ENCODE measurements at regions not wholly inside any gene's neighbourhood (a gene's known extent, or its start where the extent isn't known, plus 50 kb on each side); places are given as distances from the start of the nearest gene placed in this dataset.
A peak's percentile ranks its signal among the peaks of the same experiment; 100 is the strongest.

- TF ChIP-seq, protein P1, sequence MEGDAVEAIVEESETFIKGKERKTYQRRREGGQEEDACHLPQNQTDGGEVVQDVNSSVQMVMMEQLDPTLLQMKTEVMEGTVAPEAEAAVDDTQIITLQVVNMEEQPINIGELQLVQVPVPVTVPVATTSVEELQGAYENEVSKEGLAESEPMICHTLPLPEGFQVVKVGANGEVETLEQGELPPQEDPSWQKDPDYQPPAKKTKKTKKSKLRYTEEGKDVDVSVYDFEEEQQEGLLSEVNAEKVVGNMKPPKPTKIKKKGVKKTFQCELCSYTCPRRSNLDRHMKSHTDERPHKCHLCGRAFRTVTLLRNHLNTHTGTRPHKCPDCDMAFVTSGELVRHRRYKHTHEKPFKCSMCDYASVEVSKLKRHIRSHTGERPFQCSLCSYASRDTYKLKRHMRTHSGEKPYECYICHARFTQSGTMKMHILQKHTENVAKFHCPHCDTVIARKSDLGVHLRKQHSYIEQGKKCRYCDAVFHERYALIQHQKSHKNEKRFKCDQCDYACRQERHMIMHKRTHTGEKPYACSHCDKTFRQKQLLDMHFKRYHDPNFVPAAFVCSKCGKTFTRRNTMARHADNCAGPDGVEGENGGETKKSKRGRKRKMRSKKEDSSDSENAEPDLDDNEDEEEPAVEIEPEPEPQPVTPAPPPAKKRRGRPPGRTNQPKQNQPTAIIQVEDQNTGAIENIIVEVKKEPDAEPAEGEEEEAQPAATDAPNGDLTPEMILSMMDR (IDR thresholded peaks at IDR 0.05; ENCODE audit: insufficient read depth, low read depth, low read length) = no peak
- H3K4me3 ChIP-seq (ENCODE audit: low read depth, low read length) = no peak overlapping the region
- peak; percentile 59 for DNase-seq (ENCODE audit: low read depth)
These were observed 424.8 kb downstream of the HRH4 start for GRCh38 chr18:24885276-24885675.

DNA sequence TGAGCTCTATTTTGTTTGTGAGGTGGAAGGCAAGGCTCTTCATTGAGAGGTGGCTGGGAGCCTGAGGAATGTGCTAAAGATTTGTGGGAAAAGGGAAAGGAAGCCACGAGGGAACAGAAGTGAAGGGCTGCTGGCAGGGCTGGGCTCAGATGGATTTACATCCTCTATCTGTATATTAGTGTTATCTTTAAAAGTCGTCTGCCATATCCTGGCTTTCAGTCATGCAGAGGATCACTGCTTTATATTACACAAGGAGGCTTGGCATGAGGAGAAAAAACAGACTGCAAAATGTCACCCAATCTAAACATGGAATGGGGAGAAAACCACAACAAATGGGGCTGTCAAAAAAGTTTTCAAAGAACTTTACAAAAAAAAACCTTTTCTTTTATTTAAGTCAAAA, 434.4 kb downstream of the HRH4 start:
- peak; percentile 54 for DNase-seq (ENCODE audit: low read depth)
- H3K4me3 ChIP-seq (ENCODE audit: low read depth, low read length) = no peak overlapping the region
- TF ChIP-seq, protein P1 (IDR thresholded peaks at IDR 0.05; ENCODE audit: insufficient read depth, low read depth, low read length) = no peak

DNA sequence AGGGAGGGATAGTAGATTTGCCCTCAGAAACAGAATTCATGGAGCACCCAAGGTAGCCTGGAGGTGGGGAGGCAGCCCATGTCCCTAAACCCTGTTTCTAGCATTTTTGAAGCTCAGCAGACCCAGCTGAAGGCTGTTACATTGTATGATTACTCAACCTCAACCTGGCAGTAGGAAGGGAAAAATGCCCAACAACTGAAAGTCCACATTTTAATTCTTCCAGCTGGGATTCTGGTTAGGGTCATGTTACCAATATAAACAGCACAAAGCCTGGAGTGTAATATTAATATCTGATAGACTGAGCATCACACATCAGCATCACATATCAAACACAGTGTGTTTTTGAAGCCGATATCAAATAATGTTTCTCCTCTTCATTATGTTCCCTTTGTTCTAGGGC, 437.0 kb downstream of the HRH4 start:
- DNase-seq (ENCODE audit: low read depth) = no peak
- TF ChIP-seq, protein P1 (IDR thresholded peaks at IDR 0.05; ENCODE audit: insufficient read depth, low read depth, low read length) = no peak
- no peak overlapping the region for H3K4me3 ChIP-seq (ENCODE audit: low read depth, low read length)

GRCh38 chr18:24910221-24910620, 441.7 kb downstream of the ZNF521 start:
- no peak overlapping the region for H3K4me3 ChIP-seq (ENCODE audit: low read depth, low read length)
- TF ChIP-seq, protein P1 (IDR thresholded peaks at IDR 0.05; ENCODE audit: insufficient read depth, low read depth, low read length) = no peak
- no peak for DNase-seq (ENCODE audit: low read depth)

DNA sequence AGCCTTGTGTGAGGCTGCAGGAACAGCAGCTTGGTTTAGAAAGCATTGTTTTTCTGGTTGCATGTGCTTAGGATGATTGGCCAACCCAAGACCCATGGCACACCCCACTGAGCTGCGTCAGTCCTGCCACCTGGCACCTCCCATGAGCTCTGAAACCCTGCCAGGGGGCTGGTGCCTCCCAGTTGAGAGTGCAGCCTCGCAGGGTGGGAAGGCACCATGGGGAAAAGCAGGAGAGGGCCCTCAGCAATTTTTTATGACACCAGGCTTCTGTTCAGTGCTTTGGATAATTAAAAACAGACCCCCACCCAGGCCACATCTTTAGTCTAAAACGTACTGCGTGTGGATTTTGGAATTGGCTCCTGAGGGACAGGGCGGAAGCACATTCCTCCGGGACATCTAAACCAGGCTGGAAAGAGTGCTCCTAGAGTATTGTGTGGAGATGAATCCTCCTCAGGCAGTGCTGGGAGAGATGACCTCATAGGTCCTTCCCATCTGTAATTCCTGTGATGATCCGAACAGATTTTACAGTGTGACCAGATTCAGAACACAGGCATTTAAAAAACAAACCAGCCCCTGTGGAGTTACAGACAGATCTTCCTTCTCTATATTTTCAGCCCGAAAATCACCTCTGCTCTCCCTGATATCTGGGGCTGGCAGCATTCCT, 438.3 kb downstream of the ZNF521 start:
- no peak overlapping the region for H3K4me3 ChIP-seq (ENCODE audit: low read depth, low read length)
- DNase-seq (ENCODE audit: low read depth) = peak; percentile 11
- TF ChIP-seq, protein P1 (IDR thresholded peaks at IDR 0.05; ENCODE audit: insufficient read depth, low read depth, low read length) = no peak

- TF ChIP-seq, protein P1 (IDR thresholded peaks at IDR 0.05; ENCODE audit: insufficient read depth, low read depth, low read length) = no peak
- DNase-seq (ENCODE audit: low read depth) = no peak
- H3K4me3 ChIP-seq (ENCODE audit: low read depth, low read length) = no peak overlapping the region
These were observed 437.8 kb downstream of the ZNF521 start for GRCh38 chr18:24914171-24914525.

DNA sequence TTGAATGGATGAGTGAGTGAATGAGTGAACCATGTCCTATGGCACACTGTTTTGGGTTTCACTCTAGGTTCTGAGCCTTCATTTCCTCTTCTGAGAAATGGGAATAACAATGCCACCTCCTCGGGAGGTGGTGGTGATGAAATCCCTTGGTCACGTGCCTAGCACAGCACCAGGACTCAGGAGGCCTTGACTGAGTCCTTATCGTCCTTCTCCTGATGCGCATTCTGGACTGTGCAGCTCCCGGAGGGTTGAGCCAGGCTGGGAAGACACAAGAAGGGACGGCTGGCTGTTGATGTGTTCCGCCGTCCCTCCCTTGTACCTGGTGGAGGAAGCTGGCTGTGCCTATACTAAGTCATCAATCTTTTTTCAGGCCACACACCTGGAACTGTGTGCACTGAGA, 437.3 kb downstream of the ZNF521 start:
- TF ChIP-seq, protein P1 (IDR thresholded peaks at IDR 0.05; ENCODE audit: insufficient read depth, low read depth, low read length) = no peak
- no peak for DNase-seq (ENCODE audit: low read depth)
- H3K4me3 ChIP-seq (ENCODE audit: low read depth, low read length) = no peak overlapping the region

Data from fibroblast of villous mesenchyme (primary cell).